ENCODE measurements at regions not wholly inside any gene's neighbourhood (a gene's known extent, or its start where the extent isn't known, plus 50 kb on each side); places are given as distances from the start of the nearest gene placed in this dataset.
A peak's percentile ranks its signal among the peaks of the same experiment; 100 is the strongest.

GRCh38 chr13:79777504-79777903 is 296.5 kb downstream of the NDFIP2 start:
- Mint-ChIP-seq H3K4me3 (ENCODE audit: unreplicated experiment) (no peak overlapping the region), H3K36me3 (ENCODE audit: low read depth) (no peaks in the 10 kb centered on the region), H3K4me1 (ENCODE audit: low read depth) (peaks cover 33% of the 10 kb centered on the region), H3K27me3 (ENCODE audit: low read depth) (no peaks in the 10 kb centered on the region), H3K9me3 (ENCODE audit: low read depth) (no peaks in the 10 kb centered on the region), H3K27ac (ENCODE audit: unreplicated experiment) (no peak overlapping the region)
- TF ChIP-seq CTCF (IDR thresholded peaks at IDR 0.05), result no peak
- DNase-seq (ENCODE audit: low spot score), result no peak

GRCh38 chr13:79776531-79777295 is 295.8 kb downstream of the NDFIP2 start:
- no peak for DNase-seq (ENCODE audit: low spot score)
- TF ChIP-seq CTCF (IDR thresholded peaks at IDR 0.05), result no peak
- Mint-ChIP-seq H3K9me3 (ENCODE audit: low read depth) (peaks cover 1% of the 10 kb centered on the region), H3K4me1 (ENCODE audit: low read depth) (peaks cover 29% of the 10 kb centered on the region), H3K27me3 (ENCODE audit: low read depth) (no peaks in the 10 kb centered on the region), H3K36me3 (ENCODE audit: low read depth) (no peaks in the 10 kb centered on the region), H3K27ac (ENCODE audit: unreplicated experiment) (no peak overlapping the region), H3K4me3 (ENCODE audit: unreplicated experiment) (no peak overlapping the region)

GRCh38 chr13:79775830-79776229 is 294.9 kb downstream of the NDFIP2 start:
- H3K4me1 Mint-ChIP-seq (ENCODE audit: low read depth), result peaks cover 29% of the 10 kb centered on the region
- H3K27me3 Mint-ChIP-seq (ENCODE audit: low read depth), result no peaks in the 10 kb centered on the region

GRCh38 chr13:79772811-79773210 is 291.9 kb downstream of the NDFIP2 start:
- H3K9me3 Mint-ChIP-seq (ENCODE audit: low read depth), result peaks cover 8% of the 10 kb centered on the region
- no peak overlapping the region for H3K27ac Mint-ChIP-seq (ENCODE audit: unreplicated experiment)
- H3K36me3 Mint-ChIP-seq (ENCODE audit: low read depth), result peaks cover 6% of the 10 kb centered on the region
- no peak overlapping the region for H3K4me3 Mint-ChIP-seq (ENCODE audit: unreplicated experiment)
- TF ChIP-seq CTCF (IDR thresholded peaks at IDR 0.05), result no peak
- DNase-seq (ENCODE audit: low spot score), result no peak
- no peaks in the 10 kb centered on the region for H3K27me3 Mint-ChIP-seq (ENCODE audit: low read depth)
- peaks cover 17% of the 10 kb centered on the region for H3K4me1 Mint-ChIP-seq (ENCODE audit: low read depth)

More at GRCh38 chr13:79775830-79776229, 294.9 kb downstream of the NDFIP2 start:
- no peak for DNase-seq (ENCODE audit: low spot score)
- Mint-ChIP-seq H3K9me3 (ENCODE audit: low read depth) (peaks cover 7% of the 10 kb centered on the region), H3K36me3 (ENCODE audit: low read depth) (peaks cover 5% of the 10 kb centered on the region), H3K27ac (ENCODE audit: unreplicated experiment) (no peak overlapping the region), H3K4me3 (ENCODE audit: unreplicated experiment) (no peak overlapping the region)
- TF ChIP-seq CTCF (IDR thresholded peaks at IDR 0.05), result peak; percentile 96

- H3K4me3 Mint-ChIP-seq (ENCODE audit: unreplicated experiment), result no peak overlapping the region
- no peak for DNase-seq (ENCODE audit: low spot score)
- peaks cover 6% of the 10 kb centered on the region for H3K36me3 Mint-ChIP-seq (ENCODE audit: low read depth)
- no peak for TF ChIP-seq CTCF (IDR thresholded peaks at IDR 0.05)
- H3K27ac Mint-ChIP-seq (ENCODE audit: unreplicated experiment), result no peak overlapping the region
- peaks cover 19% of the 10 kb centered on the region for H3K4me1 Mint-ChIP-seq (ENCODE audit: low read depth)
- no peaks in the 10 kb centered on the region for H3K27me3 Mint-ChIP-seq (ENCODE audit: low read depth)
- peaks cover 8% of the 10 kb centered on the region for H3K9me3 Mint-ChIP-seq (ENCODE audit: low read depth)
Measured at GRCh38 chr13:79771493-79771892, 290.5 kb downstream of the NDFIP2 start.
